GM19463 (cell line): ENCODE measurements at regions not wholly inside any gene's neighbourhood (a gene's known extent, or its start where the extent isn't known, plus 50 kb on each side); places are given as distances from the start of the nearest gene placed in this dataset.

Experiments
- ATAC-seq: cut with Tn5 transposase; IDR thresholded peaks from one replicate; pipeline ENCODE4 v1.9.1; 2021; ENCODE audit warnings: mild to moderate bottlenecking, moderate library complexity; ENCODE audit not compliant: unreplicated experiment

GRCh38 chr13:48761256-48761655, 107.5 kb downstream of the CYSLTR2 start:
- ATAC-seq = no peak

- peak; percentile 96 for ATAC-seq
These were observed 115.5 kb downstream of the CYSLTR2 start for GRCh38 chr13:48769107-48769704.

- no peak for ATAC-seq
These were observed 116.6 kb downstream of the CYSLTR2 start for GRCh38 chr13:48770372-48770771.

- no peak for ATAC-seq
These were observed 119.2 kb downstream of the CYSLTR2 start for GRCh38 chr13:48772908-48773307.

GRCh38 chr13:48773531-48774275, 120.0 kb downstream of the CYSLTR2 start:
- ATAC-seq = no peak

- no peak for ATAC-seq
These were observed 121.6 kb downstream of the CYSLTR2 start for GRCh38 chr13:48775285-48775684.

GRCh38 chr13:48775804-48776203, 122.1 kb downstream of the CYSLTR2 start:
- ATAC-seq = no peak

- ATAC-seq = no peak
These were observed 122.7 kb downstream of the CYSLTR2 start for GRCh38 chr13:48776401-48776800.

- no peak for ATAC-seq
These were observed 124.9 kb downstream of the CYSLTR2 start for GRCh38 chr13:48778610-48779009.

GRCh38 chr13:48780713-48781341, 127.1 kb downstream of the CYSLTR2 start:
- no peak for ATAC-seq

- no peak for ATAC-seq
These were observed 128.7 kb downstream of the CYSLTR2 start for GRCh38 chr13:48782429-48782840.

- ATAC-seq = no peak
These were observed 129.5 kb downstream of the CYSLTR2 start for GRCh38 chr13:48783181-48783630.

GRCh38 chr13:48783695-48784230, 130.0 kb downstream of the CYSLTR2 start:
- ATAC-seq = no peak

- no peak for ATAC-seq
These were observed 131.3 kb downstream of the CYSLTR2 start for GRCh38 chr13:48784916-48785548.

- no peak for ATAC-seq
These were observed 136.5 kb downstream of the CYSLTR2 start for GRCh38 chr13:48790199-48790598.

GRCh38 chr13:48790966-48791365, 137.2 kb downstream of the CYSLTR2 start:
- ATAC-seq = no peak

GRCh38 chr13:48797127-48797526, 143.4 kb downstream of the CYSLTR2 start:
- ATAC-seq = no peak

- ATAC-seq = no peak
These were observed 144.0 kb downstream of the CYSLTR2 start for GRCh38 chr13:48797761-48798160.

GRCh38 chr13:48798180-48798579, 144.5 kb downstream of the CYSLTR2 start:
- ATAC-seq = no peak

- ATAC-seq = no peak
These were observed 147.5 kb downstream of the CYSLTR2 start for GRCh38 chr13:48801255-48801654.
